WTC11 (cell line): ENCODE measurements at regions not wholly inside any gene's neighbourhood (a gene's known extent, or its start where the extent isn't known, plus 50 kb on each side); places are given as distances from the start of the nearest gene placed in this dataset.

Experiments used
- CREB1 ChIP-seq: sonication (generic); formaldehyde crosslinking; IDR thresholded peaks from 2 replicates; pipeline ENCODE4 v1.8.0; 2023; ENCODE audit warnings: mild to moderate bottlenecking, missing genetic modification reagents
- ELF4 ChIP-seq: sonication (generic); formaldehyde crosslinking; IDR thresholded peaks from 2 replicates; pipeline ENCODE4 v1.8.1; 2022; ENCODE audit warnings: low read depth, mild to moderate bottlenecking, moderate library complexity, missing genetic modification reagents
- JUN ChIP-seq: sonication (generic); formaldehyde crosslinking; IDR thresholded peaks from 2 replicates; pipeline ENCODE4 v1.8.0; 2023; ENCODE audit warnings: mild to moderate bottlenecking, missing genetic modification reagents
- SMAD3 ChIP-seq: sonication (generic); formaldehyde crosslinking; IDR thresholded peaks from 2 replicates; pipeline ENCODE4 v1.8.0; 2022; ENCODE audit warnings: missing genetic modification reagents, mild to moderate bottlenecking, borderline replicate concordance
- ZNF138 ChIP-seq: sonication (generic); formaldehyde crosslinking; conservative IDR thresholded peaks from 2 replicates; pipeline ENCODE4 v1.8.1; 2022; ENCODE audit warnings: mild to moderate bottlenecking, moderate library complexity, missing genetic modification reagents
- TF ChIP-seq, protein P1 (sequence below): fragments of 200-600 bp; IDR thresholded peaks from 2 replicates; pipeline ENCODE4 v1.8.0; 2022; ENCODE audit warnings: antibody characterized with exemption
- TF ChIP-seq, protein P2 (sequence below): sonication (generic); formaldehyde crosslinking; IDR thresholded peaks from 2 replicates; pipeline ENCODE4 v1.8.1; 2022; ENCODE audit warnings: missing genetic modification reagents, borderline replicate concordance
- TF ChIP-seq, protein P3 (sequence below): sonication (generic); formaldehyde crosslinking; IDR thresholded peaks from 2 replicates; pipeline ENCODE4 v1.8.1; 2023; ENCODE audit warnings: mild to moderate bottlenecking, missing genetic modification reagents, borderline replicate concordance

DNA sequence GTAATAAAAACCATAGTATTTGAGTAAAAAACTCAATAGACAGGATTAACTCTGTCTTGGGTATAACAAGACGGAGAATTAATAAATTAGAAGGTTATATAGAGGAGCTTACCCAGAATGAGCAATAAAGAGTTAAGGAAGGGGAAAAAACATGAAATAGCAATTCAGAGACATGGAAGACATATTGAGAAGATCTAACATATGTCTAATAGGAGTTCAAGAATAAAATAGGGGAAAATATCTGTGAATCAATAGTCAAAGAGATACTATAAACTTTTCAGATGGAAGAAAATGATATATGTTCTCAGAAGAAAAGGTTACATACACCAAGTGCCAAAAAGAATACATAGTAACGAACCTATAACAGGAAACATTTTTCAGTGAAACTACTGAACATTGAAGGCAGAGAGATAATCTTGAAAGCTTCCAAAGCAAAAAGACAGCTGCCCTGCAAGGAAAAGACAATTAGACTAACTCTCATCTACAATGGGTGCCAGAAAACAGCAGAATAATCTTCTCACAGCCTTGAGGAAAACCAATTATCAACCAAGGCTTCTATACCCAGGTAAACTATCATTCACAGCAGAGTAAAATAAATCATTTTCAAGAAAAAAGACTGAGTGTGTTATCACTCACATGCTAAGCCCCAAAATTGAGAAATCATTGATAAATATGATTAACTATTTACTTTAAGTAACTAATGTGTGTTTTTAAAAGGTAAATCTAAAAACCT, 106.0 kb downstream of the ENC1 start:
- TF ChIP-seq, protein P1, sequence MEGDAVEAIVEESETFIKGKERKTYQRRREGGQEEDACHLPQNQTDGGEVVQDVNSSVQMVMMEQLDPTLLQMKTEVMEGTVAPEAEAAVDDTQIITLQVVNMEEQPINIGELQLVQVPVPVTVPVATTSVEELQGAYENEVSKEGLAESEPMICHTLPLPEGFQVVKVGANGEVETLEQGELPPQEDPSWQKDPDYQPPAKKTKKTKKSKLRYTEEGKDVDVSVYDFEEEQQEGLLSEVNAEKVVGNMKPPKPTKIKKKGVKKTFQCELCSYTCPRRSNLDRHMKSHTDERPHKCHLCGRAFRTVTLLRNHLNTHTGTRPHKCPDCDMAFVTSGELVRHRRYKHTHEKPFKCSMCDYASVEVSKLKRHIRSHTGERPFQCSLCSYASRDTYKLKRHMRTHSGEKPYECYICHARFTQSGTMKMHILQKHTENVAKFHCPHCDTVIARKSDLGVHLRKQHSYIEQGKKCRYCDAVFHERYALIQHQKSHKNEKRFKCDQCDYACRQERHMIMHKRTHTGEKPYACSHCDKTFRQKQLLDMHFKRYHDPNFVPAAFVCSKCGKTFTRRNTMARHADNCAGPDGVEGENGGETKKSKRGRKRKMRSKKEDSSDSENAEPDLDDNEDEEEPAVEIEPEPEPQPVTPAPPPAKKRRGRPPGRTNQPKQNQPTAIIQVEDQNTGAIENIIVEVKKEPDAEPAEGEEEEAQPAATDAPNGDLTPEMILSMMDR, result no peak
- TF ChIP-seq, protein P2, sequence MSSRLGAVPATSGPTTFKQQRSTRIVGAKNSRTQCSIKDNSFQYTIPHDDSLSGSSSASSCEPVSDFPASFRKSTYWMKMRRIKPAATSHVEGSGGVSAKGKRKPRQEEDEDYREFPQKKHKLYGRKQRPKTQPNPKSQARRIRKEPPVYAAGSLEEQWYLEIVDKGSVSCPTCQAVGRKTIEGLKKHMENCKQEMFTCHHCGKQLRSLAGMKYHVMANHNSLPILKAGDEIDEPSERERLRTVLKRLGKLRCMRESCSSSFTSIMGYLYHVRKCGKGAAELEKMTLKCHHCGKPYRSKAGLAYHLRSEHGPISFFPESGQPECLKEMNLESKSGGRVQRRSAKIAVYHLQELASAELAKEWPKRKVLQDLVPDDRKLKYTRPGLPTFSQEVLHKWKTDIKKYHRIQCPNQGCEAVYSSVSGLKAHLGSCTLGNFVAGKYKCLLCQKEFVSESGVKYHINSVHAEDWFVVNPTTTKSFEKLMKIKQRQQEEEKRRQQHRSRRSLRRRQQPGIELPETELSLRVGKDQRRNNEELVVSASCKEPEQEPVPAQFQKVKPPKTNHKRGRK (CRISPR knock-in tag), result no peak
- no peak for TF ChIP-seq ELF4
- no peak for TF ChIP-seq JUN (CRISPR knock-in tag)
- no peak for TF ChIP-seq SMAD3 (CRISPR knock-in tag)
- TF ChIP-seq CREB1, result no peak
- TF ChIP-seq, protein P3, sequence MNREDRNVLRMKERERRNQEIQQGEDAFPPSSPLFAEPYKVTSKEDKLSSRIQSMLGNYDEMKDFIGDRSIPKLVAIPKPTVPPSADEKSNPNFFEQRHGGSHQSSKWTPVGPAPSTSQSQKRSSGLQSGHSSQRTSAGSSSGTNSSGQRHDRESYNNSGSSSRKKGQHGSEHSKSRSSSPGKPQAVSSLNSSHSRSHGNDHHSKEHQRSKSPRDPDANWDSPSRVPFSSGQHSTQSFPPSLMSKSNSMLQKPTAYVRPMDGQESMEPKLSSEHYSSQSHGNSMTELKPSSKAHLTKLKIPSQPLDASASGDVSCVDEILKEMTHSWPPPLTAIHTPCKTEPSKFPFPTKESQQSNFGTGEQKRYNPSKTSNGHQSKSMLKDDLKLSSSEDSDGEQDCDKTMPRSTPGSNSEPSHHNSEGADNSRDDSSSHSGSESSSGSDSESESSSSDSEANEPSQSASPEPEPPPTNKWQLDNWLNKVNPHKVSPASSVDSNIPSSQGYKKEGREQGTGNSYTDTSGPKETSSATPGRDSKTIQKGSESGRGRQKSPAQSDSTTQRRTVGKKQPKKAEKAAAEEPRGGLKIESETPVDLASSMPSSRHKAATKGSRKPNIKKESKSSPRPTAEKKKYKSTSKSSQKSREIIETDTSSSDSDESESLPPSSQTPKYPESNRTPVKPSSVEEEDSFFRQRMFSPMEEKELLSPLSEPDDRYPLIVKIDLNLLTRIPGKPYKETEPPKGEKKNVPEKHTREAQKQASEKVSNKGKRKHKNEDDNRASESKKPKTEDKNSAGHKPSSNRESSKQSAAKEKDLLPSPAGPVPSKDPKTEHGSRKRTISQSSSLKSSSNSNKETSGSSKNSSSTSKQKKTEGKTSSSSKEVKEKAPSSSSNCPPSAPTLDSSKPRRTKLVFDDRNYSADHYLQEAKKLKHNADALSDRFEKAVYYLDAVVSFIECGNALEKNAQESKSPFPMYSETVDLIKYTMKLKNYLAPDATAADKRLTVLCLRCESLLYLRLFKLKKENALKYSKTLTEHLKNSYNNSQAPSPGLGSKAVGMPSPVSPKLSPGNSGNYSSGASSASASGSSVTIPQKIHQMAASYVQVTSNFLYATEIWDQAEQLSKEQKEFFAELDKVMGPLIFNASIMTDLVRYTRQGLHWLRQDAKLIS (CRISPR knock-in tag), result no peak
- no peak for TF ChIP-seq ZNF138
